HG03457 (cell line): ENCODE measurements at regions not wholly inside any gene's neighbourhood (a gene's known extent, or its start where the extent isn't known, plus 50 kb on each side); places are given as distances from the start of the nearest gene placed in this dataset.
"Not testable (repeated sequence)": the region's sequence is repeated elsewhere in the genome, so short reads cannot be mapped to it uniquely, and the experiment has no call there.

Source experiments
- ATAC-seq: cut with Tn5 transposase; IDR thresholded peaks from one replicate; pipeline ENCODE4 v1.9.1; 2021; ENCODE audit warnings: moderate number of reproducible peaks; ENCODE audit not compliant: unreplicated experiment

- ATAC-seq: no peak
These were observed 84.4 kb upstream of the SRD5A2 start for GRCh38 chr2:31664949-31665724.

- no peak for ATAC-seq
These were observed 80.1 kb upstream of the SRD5A2 start for GRCh38 chr2:31660812-31661335.

DNA sequence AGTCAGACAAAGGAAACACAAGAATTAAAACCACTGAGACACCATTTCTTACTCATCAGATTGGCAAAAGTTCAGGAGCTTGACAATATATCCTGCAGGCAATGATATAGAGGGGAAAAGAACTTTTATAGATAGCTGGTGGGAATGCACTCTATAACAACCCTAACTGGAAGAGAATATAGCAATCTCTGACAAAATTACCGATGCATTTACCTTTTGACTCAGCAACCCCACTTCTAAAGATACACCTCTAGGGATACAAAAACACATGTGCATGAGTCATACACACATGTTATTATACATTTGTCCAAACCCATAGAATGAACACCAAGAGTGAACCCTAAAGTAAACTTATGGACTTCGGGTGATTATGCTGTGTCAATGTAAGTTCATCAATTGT lies 79.4 kb upstream of the SRD5A2 start:
- ATAC-seq: no peak

GRCh38 chr2:31654241-31654640 lies 73.5 kb upstream of the SRD5A2 start:
- ATAC-seq: no peak

GRCh38 chr2:31651736-31652135 lies 71.0 kb upstream of the SRD5A2 start:
- no peak for ATAC-seq

GRCh38 chr2:31651267-31651666 lies 70.5 kb upstream of the SRD5A2 start:
- ATAC-seq: no peak

GRCh38 chr2:31644551-31644950 lies 63.8 kb upstream of the SRD5A2 start:
- no peak for ATAC-seq

DNA sequence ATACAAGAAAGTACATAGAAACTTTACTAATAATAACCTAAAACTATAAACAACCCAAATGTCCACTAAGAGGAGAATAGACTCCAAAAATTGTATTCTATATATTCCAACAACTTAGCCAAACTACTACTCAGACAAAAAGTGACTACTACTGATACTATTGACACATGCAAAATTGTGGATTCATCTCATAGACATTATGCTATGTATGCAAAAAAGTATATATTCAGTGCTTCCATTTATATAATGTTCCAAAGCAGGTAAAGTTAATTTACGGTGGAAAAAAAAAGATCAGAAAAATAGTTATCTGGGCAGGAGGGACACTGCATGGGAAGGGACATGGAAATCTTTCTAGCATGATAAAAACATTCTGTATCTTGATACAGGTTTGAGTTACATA lies 62.0 kb upstream of the SRD5A2 start:
- ATAC-seq: no peak

GRCh38 chr2:31632201-31632600 lies 51.5 kb upstream of the SRD5A2 start:
- ATAC-seq: not testable (repeated sequence)
